Esophagus (tissue), 2 donors: ENCODE measurements at regions not wholly inside any gene's neighbourhood (a gene's known extent, or its start where the extent isn't known, plus 50 kb on each side); places are given as distances from the start of the nearest gene placed in this dataset.

Experiments used
- H3K27ac ChIP-seq, 2 donors: one replicate each; pipeline ENCODE4 v1.5.1; 2013; ENCODE audit warnings: low read depth in 2 of 2, mild to moderate bottlenecking in 2 of 2, inconsistent platforms in 1 of 2, low read length in 1 of 2, moderate library complexity in 1 of 2
- H3K27me3 ChIP-seq, 2 donors: one replicate each; pipeline ENCODE4 v1.6.1; 2013; ENCODE audit warnings: low read length in 2 of 2, control low read depth in 1 of 2, mild to moderate bottlenecking in 1 of 2; ENCODE audit not compliant: insufficient read depth in 2 of 2, control insufficient read depth in 1 of 2
- H3K36me3 ChIP-seq, 2 donors: one replicate each; pipeline ENCODE4 v1.6.1; 2013; ENCODE audit warnings: low read length in 1 of 2; ENCODE audit not compliant: control insufficient read depth in 2 of 2, insufficient read depth in 2 of 2
- H3K4me1 ChIP-seq, 2 donors: one replicate each; pipeline ENCODE4 v1.6.1; 2013; ENCODE audit warnings: low read length in 1 of 2; ENCODE audit not compliant: control insufficient read depth in 2 of 2, insufficient read depth in 2 of 2
- H3K4me3 ChIP-seq, 2 donors: one replicate each; pipeline ENCODE4 v1.5.1; 2013; ENCODE audit warnings: low read length in 2 of 2, mild to moderate bottlenecking in 2 of 2, low read depth in 1 of 2, moderate library complexity in 1 of 2
- H3K9me3 ChIP-seq, 2 donors: one replicate each; pipeline ENCODE4 v1.6.1; 2013; ENCODE audit warnings: mild to moderate bottlenecking in 2 of 2, low read depth in 1 of 2, low read length in 1 of 2, moderate library complexity in 1 of 2; ENCODE audit not compliant: control insufficient read depth in 2 of 2, insufficient read depth in 1 of 2
- WGBS, 2 donors: extraction: QIAGEN DNeasy Blood & Tissue Kit; methylation state at CpG; one replicate each; pipeline ENCODE4 v1.1.7; 2013; 5-methylcytosine and 5-hydroxymethylcytosine counted together
- donor health status: healthy with polysubstance abuse.
- donor health status: Bipolar disorder and iron deficiency.

DNA sequence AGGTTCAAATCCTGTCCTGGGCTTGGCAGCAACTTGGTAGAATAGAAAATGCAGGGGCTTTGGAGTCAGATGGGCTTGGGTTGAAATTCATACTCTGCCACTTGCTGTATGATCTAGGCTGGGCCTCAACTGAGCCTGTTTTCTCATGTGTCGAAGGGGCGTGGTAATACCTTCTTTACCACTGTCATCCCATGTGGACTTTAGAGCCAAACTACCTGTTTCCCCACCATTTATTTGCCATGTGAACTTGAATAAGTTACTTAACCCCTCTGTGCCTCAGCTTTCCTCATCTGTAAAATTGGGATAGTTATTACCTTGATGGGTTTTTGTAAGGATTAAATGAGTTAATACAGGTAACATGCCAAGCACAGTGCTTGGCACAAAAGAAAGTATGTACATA lies 106.0 kb downstream of the COPRS start:
- Histone ChIP-seq H3K36me3 (no peaks in the 10 kb centered on the region), H3K4me1 (peaks cover 0 to 3% of the 10 kb centered on the region in 2 donors), H3K27me3 (no peaks in the 10 kb centered on the region), H3K9me3 (no peaks in the 10 kb centered on the region), H3K27ac (no peak overlapping the region), H3K4me3 (no peak overlapping the region)
- 74 to 88% methylated on average over 2 of the region's 2 CpGs for WGBS, 2 donors

DNA sequence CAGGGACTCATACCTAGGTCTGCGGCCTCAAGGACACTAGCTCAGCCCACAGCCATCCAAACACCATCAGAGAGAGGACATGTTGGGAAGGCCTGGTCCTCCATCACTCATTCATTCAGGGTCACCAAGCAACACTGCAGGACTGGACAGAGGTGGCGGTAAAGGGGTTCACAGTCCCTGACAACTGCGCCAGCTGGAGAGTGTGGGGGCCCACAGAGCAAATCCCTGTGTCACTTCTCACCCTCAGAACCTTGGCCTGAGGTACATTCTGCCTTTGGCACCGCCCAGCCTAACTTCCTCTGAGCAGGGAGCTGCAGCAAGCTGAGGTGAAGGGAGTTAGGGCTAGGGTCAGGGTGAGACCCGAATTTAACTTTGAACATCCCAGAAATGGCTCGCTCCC lies 106.5 kb downstream of the COPRS start:
- Histone ChIP-seq H3K4me3 (no peak overlapping the region), H3K36me3 (no peaks in the 10 kb centered on the region), H3K4me1 (peaks cover 0 to 3% of the 10 kb centered on the region in 2 donors), H3K27ac (no peak overlapping the region), H3K9me3 (no peaks in the 10 kb centered on the region), H3K27me3 (no peaks in the 10 kb centered on the region)
- WGBS, 2 donors, result 84 to 86% methylated on average over 6 of the region's 6 CpGs

DNA sequence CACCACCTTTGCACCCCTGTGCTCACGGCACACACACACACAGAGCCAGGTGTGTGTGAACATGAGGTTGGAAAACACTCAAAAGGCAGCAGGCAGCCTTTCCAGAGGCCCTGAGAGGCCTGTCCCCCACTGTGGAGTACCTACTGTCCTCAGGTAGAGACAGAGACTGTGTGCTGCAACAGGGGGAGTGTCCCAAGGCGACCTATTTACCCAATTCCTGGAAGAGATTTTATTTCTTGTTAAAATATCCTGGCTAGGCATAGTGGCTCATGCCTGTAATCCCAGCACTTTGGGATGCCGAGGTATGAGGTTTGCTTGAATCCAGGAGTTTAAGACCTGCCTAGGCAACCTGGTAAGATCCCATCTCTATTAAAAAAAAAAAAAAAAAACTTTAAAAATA lies 108.5 kb downstream of the COPRS start:
- no peak overlapping the region for H3K4me3 ChIP-seq
- WGBS, 2 donors, result 83 to 85% methylated on average over 3 of the region's 3 CpGs
- no peaks in the 10 kb centered on the region for H3K27me3 ChIP-seq
- no peaks in the 10 kb centered on the region for H3K9me3 ChIP-seq
- peaks cover 0 to 3% of the 10 kb centered on the region in 2 donors for H3K4me1 ChIP-seq
- H3K36me3 ChIP-seq, result no peaks in the 10 kb centered on the region
- no peak overlapping the region for H3K27ac ChIP-seq

DNA sequence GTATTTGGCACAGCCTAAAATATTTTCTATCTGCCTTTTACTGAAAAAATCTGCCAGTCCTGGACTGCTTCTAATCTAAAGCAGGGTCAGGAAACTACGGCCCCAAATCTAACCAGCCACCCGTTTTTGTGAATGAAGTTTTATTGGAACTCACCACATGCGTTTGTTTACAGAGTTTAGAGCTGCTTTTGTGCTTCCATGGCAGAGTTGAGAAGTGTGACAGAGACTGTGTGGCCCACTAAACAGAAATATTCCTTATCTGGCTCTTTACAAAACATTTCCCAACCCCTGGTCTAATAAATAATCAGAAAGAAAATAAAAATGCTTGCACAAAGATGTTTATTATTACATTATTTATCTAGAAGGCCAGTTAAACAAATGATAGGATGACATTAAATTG lies 110.2 kb downstream of the COPRS start:
- Histone ChIP-seq H3K4me3 (no peak overlapping the region), H3K27ac (no peak overlapping the region), H3K27me3 (no peaks in the 10 kb centered on the region), H3K9me3 (no peaks in the 10 kb centered on the region), H3K36me3 (no peaks in the 10 kb centered on the region), H3K4me1 (peaks cover 0 to 3% of the 10 kb centered on the region in 2 donors)
- WGBS, 2 donors, result 56 to 70% methylated on average over 3 of the region's 3 CpGs

DNA sequence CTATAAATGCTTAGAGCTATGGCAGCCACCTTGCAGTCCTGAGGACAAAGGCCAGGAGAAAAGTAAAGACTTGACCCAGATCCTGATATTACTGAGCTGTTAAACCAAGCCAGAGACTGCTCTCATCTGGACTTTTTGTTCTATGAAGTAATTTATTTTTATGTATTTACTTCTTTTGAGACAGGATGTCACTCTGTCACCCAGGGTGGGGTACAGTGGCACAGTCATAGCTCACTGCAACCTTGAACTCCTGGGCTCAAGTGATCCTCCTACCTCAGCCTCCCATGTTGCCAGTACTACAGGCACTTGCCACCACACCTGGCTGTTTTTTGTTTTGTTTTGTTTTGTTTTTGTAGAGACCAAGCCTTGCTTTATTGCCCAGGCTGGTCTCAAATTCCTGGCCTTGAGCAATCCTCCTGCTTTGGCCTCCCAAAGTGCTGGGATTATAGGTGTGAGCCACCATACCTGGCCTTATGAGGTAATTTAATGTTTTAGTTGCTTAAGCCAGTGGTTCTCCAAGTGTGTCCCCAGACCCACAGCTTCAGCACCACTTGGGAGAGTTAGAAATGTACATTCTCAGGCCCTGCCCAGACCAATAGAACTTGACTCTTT lies 112.1 kb downstream of the COPRS start:
- Histone ChIP-seq H3K27ac (no peak overlapping the region), H3K9me3 (no peaks in the 10 kb centered on the region), H3K4me1 (peaks cover 0 to 3% of the 10 kb centered on the region in 2 donors), H3K27me3 (no peaks in the 10 kb centered on the region), H3K4me3 (no peak overlapping the region), H3K36me3 (no peaks in the 10 kb centered on the region)

DNA sequence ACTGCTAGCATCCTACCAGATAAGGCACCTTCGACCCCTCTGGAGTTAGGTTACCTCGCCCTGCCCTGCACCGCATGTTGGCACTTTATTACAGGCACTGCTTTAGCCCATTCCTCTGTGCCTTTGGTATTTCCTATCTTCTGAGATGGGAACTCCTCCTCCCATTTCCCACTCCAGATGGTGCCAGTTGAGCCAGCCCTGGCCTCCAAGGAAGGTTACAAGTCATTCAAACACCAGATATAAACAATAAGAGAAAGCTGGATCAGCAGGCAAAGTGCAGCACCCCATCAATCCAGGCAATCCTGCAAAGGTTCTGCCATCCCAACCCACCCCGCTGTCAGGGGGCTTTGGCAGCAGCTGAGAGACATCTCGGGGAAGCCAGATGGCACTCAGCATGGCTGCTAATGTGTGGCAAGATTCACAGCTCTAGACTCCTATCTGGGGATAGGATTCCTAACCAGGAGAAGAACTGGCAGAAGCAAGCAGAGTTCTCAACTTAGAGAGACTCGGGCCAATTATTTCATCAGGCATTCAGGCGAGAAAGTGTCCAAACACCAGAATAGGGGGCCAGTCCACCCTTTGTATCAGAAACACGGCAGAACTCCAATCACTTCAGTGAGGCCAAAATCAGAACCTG lies 113.0 kb downstream of the COPRS start:
- WGBS, 2 donors, result 83 to 85% methylated on average over 8 of the region's 8 CpGs
- Histone ChIP-seq H3K4me3 (no peak overlapping the region), H3K9me3 (no peaks in the 10 kb centered on the region), H3K27me3 (no peaks in the 10 kb centered on the region), H3K27ac (no peak overlapping the region), H3K36me3 (no peaks in the 10 kb centered on the region), H3K4me1 (peaks cover 0 to 1% of the 10 kb centered on the region in 2 donors)

DNA sequence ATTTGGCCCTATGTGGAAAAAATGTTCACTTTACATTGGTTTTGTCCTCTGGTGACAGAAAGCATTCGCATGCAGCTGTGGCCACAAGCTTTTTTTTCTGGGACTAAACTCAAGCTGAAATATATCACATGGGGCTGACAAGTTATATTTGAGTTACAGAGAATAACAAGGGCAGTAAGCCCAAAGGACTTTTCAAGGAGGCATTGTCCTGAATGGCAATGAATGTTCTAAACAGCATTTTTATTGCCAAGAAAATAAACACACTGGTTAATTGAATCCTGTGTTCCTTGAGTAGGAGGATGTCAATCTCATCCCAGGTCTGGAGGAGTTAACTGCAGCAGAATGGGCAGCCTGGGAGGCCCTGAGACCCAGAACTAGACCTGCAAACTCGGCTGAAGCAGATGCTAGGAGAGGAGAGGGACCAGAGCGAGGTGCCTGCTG lies 114.5 kb downstream of the COPRS start:
- no peaks in the 10 kb centered on the region for H3K36me3 ChIP-seq
- H3K4me3 ChIP-seq, result no peak overlapping the region
- no peaks in the 10 kb centered on the region for H3K9me3 ChIP-seq
- no peaks in the 10 kb centered on the region for H3K27me3 ChIP-seq
- no peak overlapping the region for H3K27ac ChIP-seq
- no peaks in the 10 kb centered on the region for H3K4me1 ChIP-seq
- 41 to 58% methylated on average over 3 of the region's 3 CpGs for whole genome bisulfite sequencing, 2 donors

DNA sequence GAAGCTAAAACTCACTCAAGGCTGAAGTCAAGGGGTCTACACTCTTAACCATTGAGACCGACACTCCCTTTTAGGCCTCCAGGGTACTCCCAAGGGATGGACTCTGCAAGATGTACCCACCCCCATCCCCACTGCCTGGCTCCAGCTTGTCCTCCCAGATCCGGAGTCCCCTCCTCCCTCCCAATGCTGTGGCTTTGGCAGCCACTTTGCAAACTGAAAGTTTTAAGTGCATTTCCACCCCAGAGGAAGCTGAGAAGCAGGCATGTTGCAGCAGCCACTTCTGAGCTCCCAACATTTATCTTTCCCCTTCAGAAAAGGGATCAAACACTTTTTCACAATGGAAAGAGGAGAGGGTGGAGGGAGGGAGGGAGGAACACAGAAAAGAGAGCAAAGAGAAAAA lies 115.2 kb downstream of the COPRS start:
- H3K4me3 ChIP-seq, result no peak overlapping the region
- H3K36me3 ChIP-seq, result no peaks in the 10 kb centered on the region
- no peak overlapping the region for H3K27ac ChIP-seq
- no peaks in the 10 kb centered on the region for H3K4me1 ChIP-seq
- H3K27me3 ChIP-seq, result no peaks in the 10 kb centered on the region
- no peaks in the 10 kb centered on the region for H3K9me3 ChIP-seq
- WGBS, 2 donors, result 16 to 42% methylated on average over 2 of the region's 2 CpGs

DNA sequence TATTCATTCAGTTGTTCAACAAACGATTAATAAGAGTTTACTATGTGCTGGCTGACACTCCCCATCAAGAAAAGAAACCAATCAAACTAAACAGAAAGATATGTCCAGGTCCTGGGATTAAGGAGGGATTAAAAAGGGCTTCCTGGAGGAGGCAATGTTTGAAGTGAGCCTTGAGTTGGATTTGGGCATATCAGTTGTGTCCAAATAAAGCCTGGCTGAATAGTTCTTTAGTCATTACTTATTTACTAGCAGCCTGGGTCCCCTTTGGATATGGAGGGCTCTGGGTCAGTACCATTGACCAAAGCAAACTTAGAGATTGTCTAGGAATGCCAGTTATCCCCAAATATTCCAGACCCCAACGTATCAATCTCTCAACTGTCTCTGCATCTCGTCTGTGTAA lies 117.7 kb downstream of the COPRS start:
- H3K27me3 ChIP-seq, result no peaks in the 10 kb centered on the region
- no peak overlapping the region for H3K27ac ChIP-seq
- H3K4me3 ChIP-seq, result no peak overlapping the region
- no peaks in the 10 kb centered on the region for H3K9me3 ChIP-seq
- H3K36me3 ChIP-seq, result no peaks in the 10 kb centered on the region
- H3K4me1 ChIP-seq, result no peaks in the 10 kb centered on the region
- WGBS, 2 donors, result 72 to 79% methylated on average over 3 of the region's 3 CpGs

DNA sequence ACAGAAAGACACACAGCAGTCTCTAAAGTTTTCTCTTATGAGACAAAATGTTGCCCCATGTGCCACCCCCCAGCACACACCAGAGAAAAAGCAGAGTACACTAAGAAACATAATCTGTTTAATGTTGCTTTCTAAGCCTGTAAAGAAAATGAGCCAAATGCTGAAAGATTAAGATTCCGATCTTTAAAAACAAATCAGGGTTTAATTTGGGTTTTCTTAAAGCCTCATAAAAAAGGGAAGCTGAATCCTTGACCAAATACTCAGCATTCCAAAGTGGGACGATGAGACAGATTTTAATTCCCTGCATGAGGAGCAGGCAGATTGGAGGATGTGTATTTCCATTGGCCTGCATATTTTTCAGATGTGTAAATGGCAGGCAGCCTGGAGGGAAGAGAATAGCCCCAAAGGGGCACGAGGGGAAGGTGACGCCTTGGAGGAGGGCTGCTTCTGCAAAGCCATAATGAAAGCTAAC lies 118.4 kb downstream of the COPRS start:
- H3K36me3 ChIP-seq, result no peaks in the 10 kb centered on the region
- no peaks in the 10 kb centered on the region for H3K27me3 ChIP-seq
- H3K27ac ChIP-seq, result no peak overlapping the region
- no peaks in the 10 kb centered on the region for H3K4me1 ChIP-seq
- H3K4me3 ChIP-seq, result no peak overlapping the region
- no peaks in the 10 kb centered on the region for H3K9me3 ChIP-seq
- WGBS, 2 donors, result 48 to 53% methylated on average over 4 of the region's 4 CpGs
